ENCODE measurements at regions not wholly inside any gene's neighbourhood (a gene's known extent, or its start where the extent isn't known, plus 50 kb on each side); places are given as distances from the start of the nearest gene placed in this dataset.

- no peak for DNase-seq (ENCODE audit: low spot score in 2 of 2)
- no peaks in the 10 kb centered on the region for H3K36me3 ChIP-seq (replicated peaks)
- no peaks in the 10 kb centered on the region for H3K4me1 ChIP-seq
- H3K9me3 ChIP-seq = no peaks in the 10 kb centered on the region
- 0 out of 2 replicates have a peak, but pooled peaks cover 2% of the 10 kb centered on the region for H3K27me3 ChIP-seq (ENCODE audit: low read depth)
- in situ Hi-C loops (cut with MboI; ENCODE audit: low sequenced_read_pairs) = no loop called here
- H3K4me3 ChIP-seq = no peak overlapping the region
Observed at GRCh38 chr5:74310386-74310785, 330.1 kb downstream of the ENC1 start.

- in situ Hi-C loops (cut with MboI; ENCODE audit: low sequenced_read_pairs) = no loop called here
- Histone ChIP-seq H3K4me3 (no peak overlapping the region), H3K27me3 (ENCODE audit: low read depth) (0 out of 2 replicates have a peak, but pooled peaks cover 2% of the 10 kb centered on the region), H3K36me3 (replicated peaks) (no peaks in the 10 kb centered on the region), H3K9me3 (no peaks in the 10 kb centered on the region), H3K4me1 (no peaks in the 10 kb centered on the region)
- no peak for DNase-seq (ENCODE audit: low spot score in 2 of 2)
Observed at GRCh38 chr5:74309050-74309449, 331.5 kb downstream of the ENC1 start.

- Histone ChIP-seq H3K9me3 (no peaks in the 10 kb centered on the region), H3K4me1 (no peaks in the 10 kb centered on the region), H3K4me3 (no peak overlapping the region), H3K27me3 (ENCODE audit: low read depth) (0 out of 2 replicates have a peak, but pooled peaks cover 2% of the 10 kb centered on the region), H3K36me3 (replicated peaks) (no peaks in the 10 kb centered on the region)
- no peak for DNase-seq (ENCODE audit: low spot score in 2 of 2)
- in situ Hi-C loops (cut with MboI; ENCODE audit: low sequenced_read_pairs) = no loop called here
Observed at GRCh38 chr5:74306845-74307244, 333.7 kb downstream of the ENC1 start.

- no peak for DNase-seq (ENCODE audit: low spot score in 2 of 2)
- no peak overlapping the region for H3K4me3 ChIP-seq
- in situ Hi-C loops (cut with MboI; ENCODE audit: low sequenced_read_pairs) = no loop called here
- no peaks in the 10 kb centered on the region for H3K36me3 ChIP-seq (replicated peaks)
- no peaks in the 10 kb centered on the region for H3K9me3 ChIP-seq
- H3K27me3 ChIP-seq (ENCODE audit: low read depth) = no peaks in the 10 kb centered on the region
- H3K4me1 ChIP-seq = no peaks in the 10 kb centered on the region
Observed at GRCh38 chr5:74304536-74304935, 336.0 kb downstream of the ENC1 start.

- in situ Hi-C loops (cut with MboI; ENCODE audit: low sequenced_read_pairs) = no loop called here
- no peak overlapping the region for H3K4me3 ChIP-seq
- H3K4me1 ChIP-seq = no peaks in the 10 kb centered on the region
- H3K9me3 ChIP-seq = no peaks in the 10 kb centered on the region
- no peaks in the 10 kb centered on the region for H3K36me3 ChIP-seq (replicated peaks)
- no peaks in the 10 kb centered on the region for H3K27me3 ChIP-seq (ENCODE audit: low read depth)
- DNase-seq (ENCODE audit: low spot score in 2 of 2) = no peak
Observed at GRCh38 chr5:74303578-74303977, 336.9 kb downstream of the ENC1 start.

- in situ Hi-C loops (cut with MboI; ENCODE audit: low sequenced_read_pairs) = no loop called here
- Histone ChIP-seq H3K4me3 (no peak overlapping the region), H3K4me1 (no peaks in the 10 kb centered on the region), H3K36me3 (replicated peaks) (no peaks in the 10 kb centered on the region), H3K9me3 (no peaks in the 10 kb centered on the region), H3K27me3 (ENCODE audit: low read depth) (no peaks in the 10 kb centered on the region)
- DNase-seq (ENCODE audit: low spot score in 2 of 2) = no peak
Observed at GRCh38 chr5:74301576-74301975, 339.0 kb downstream of the ENC1 start.

GRCh38 chr5:74300808-74301389, 339.6 kb downstream of the ENC1 start:
- Histone ChIP-seq H3K9me3 (no peaks in the 10 kb centered on the region), H3K27me3 (ENCODE audit: low read depth) (no peaks in the 10 kb centered on the region), H3K36me3 (replicated peaks) (no peaks in the 10 kb centered on the region), H3K4me1 (no peaks in the 10 kb centered on the region), H3K4me3 (no peak overlapping the region)
- in situ Hi-C loops (cut with MboI; ENCODE audit: low sequenced_read_pairs) = no loop called here
- DNase-seq (ENCODE audit: low spot score in 2 of 2) = no peak

GRCh38 chr5:74299833-74300232, 340.7 kb downstream of the ENC1 start:
- no peak for DNase-seq (ENCODE audit: low spot score in 2 of 2)
- in situ Hi-C loops (cut with MboI; ENCODE audit: low sequenced_read_pairs) = no loop called here

GRCh38 chr5:74296685-74297408, 343.7 kb downstream of the ENC1 start:
- DNase-seq (ENCODE audit: low spot score in 2 of 2) = no peak
- in situ Hi-C loops (cut with MboI; ENCODE audit: low sequenced_read_pairs) = no loop called here

More at GRCh38 chr5:74299833-74300232, 340.7 kb downstream of the ENC1 start:
- Histone ChIP-seq H3K4me1 (no peaks in the 10 kb centered on the region), H3K27me3 (ENCODE audit: low read depth) (no peaks in the 10 kb centered on the region), H3K36me3 (replicated peaks) (no peaks in the 10 kb centered on the region), H3K9me3 (no peaks in the 10 kb centered on the region), H3K4me3 (no peak overlapping the region)

GRCh38 chr5:74295676-74296075, 344.9 kb downstream of the ENC1 start:
- DNase-seq (ENCODE audit: low spot score in 2 of 2) = no peak
- in situ Hi-C loops (cut with MboI; ENCODE audit: low sequenced_read_pairs) = no loop called here
- H3K4me3 ChIP-seq = no peak overlapping the region

More at GRCh38 chr5:74296685-74297408, 343.7 kb downstream of the ENC1 start:
- Histone ChIP-seq H3K27me3 (ENCODE audit: low read depth) (no peaks in the 10 kb centered on the region), H3K4me1 (no peaks in the 10 kb centered on the region), H3K4me3 (no peak overlapping the region), H3K36me3 (replicated peaks) (no peaks in the 10 kb centered on the region), H3K9me3 (no peaks in the 10 kb centered on the region)

GRCh38 chr5:74295141-74295540, 345.4 kb downstream of the ENC1 start:
- in situ Hi-C loops (cut with MboI; ENCODE audit: low sequenced_read_pairs) = no loop called here
- no peaks in the 10 kb centered on the region for H3K4me1 ChIP-seq
- H3K4me3 ChIP-seq = no peak overlapping the region
- no peaks in the 10 kb centered on the region for H3K27me3 ChIP-seq (ENCODE audit: low read depth)
- H3K9me3 ChIP-seq = no peaks in the 10 kb centered on the region
- no peak for DNase-seq (ENCODE audit: low spot score in 2 of 2)
- H3K36me3 ChIP-seq (replicated peaks) = no peaks in the 10 kb centered on the region

More at GRCh38 chr5:74295676-74296075, 344.9 kb downstream of the ENC1 start:
- Histone ChIP-seq H3K36me3 (replicated peaks) (no peaks in the 10 kb centered on the region), H3K4me1 (no peaks in the 10 kb centered on the region), H3K27me3 (ENCODE audit: low read depth) (no peaks in the 10 kb centered on the region), H3K9me3 (no peaks in the 10 kb centered on the region)

GRCh38 chr5:74294231-74294705, 346.3 kb downstream of the ENC1 start:
- no peak overlapping the region for H3K4me3 ChIP-seq
- H3K9me3 ChIP-seq = no peaks in the 10 kb centered on the region
- H3K4me1 ChIP-seq = no peaks in the 10 kb centered on the region
- no peaks in the 10 kb centered on the region for H3K27me3 ChIP-seq (ENCODE audit: low read depth)
- no peaks in the 10 kb centered on the region for H3K36me3 ChIP-seq (replicated peaks)
- in situ Hi-C loops (cut with MboI; ENCODE audit: low sequenced_read_pairs) = no loop called here
- DNase-seq (ENCODE audit: low spot score in 2 of 2) = no peak

GRCh38 chr5:74293182-74293581, 347.3 kb downstream of the ENC1 start:
- Histone ChIP-seq H3K4me1 (no peaks in the 10 kb centered on the region), H3K27me3 (ENCODE audit: low read depth) (no peaks in the 10 kb centered on the region), H3K36me3 (replicated peaks) (no peaks in the 10 kb centered on the region), H3K9me3 (no peaks in the 10 kb centered on the region), H3K4me3 (no peak overlapping the region)
- no peak for DNase-seq (ENCODE audit: low spot score in 2 of 2)
- in situ Hi-C loops (cut with MboI; ENCODE audit: low sequenced_read_pairs) = no loop called here

- no peaks in the 10 kb centered on the region for H3K36me3 ChIP-seq (replicated peaks)
- no peaks in the 10 kb centered on the region for H3K4me1 ChIP-seq
- H3K4me3 ChIP-seq = no peak overlapping the region
- H3K27me3 ChIP-seq (ENCODE audit: low read depth) = no peaks in the 10 kb centered on the region
- DNase-seq (ENCODE audit: low spot score in 2 of 2) = no peak
- in situ Hi-C loops (cut with MboI; ENCODE audit: low sequenced_read_pairs) = no loop called here
- no peaks in the 10 kb centered on the region for H3K9me3 ChIP-seq
Observed at GRCh38 chr5:74290634-74291241, 349.8 kb downstream of the ENC1 start.
